ENCODE measurements at regions not wholly inside any gene's neighbourhood (a gene's known extent, or its start where the extent isn't known, plus 50 kb on each side); places are given as distances from the start of the nearest gene placed in this dataset.

DNA sequence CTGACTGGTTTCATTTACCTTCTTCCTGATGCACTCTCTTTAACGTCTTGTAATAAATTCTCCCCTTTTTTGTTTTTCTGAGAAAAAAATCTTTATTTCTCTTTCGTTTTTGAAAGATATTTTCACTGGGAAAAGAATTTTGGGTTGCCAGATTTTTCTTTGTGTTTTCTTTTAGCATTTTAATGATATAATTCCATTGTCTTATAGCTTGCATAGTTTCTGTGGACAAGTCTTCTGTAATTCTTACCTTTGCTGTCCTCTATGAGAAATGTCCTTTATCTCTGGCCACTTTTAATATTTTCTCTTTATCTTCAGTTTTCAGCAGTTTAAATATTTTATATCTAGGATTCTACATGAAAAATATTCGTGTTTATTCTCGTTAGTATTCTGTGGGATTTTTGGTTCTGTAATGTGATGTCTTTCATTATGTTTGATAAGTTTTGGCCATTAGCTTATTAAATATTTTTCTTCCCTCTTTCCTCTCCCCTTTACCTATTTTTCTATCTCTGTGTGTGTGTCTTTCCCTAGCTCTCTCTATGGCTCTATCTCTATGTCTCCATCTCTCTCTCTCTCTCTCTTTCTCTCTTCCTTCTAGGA is 236.5 kb downstream of the C16orf95 start:
- DNase-seq = no peak

DNA sequence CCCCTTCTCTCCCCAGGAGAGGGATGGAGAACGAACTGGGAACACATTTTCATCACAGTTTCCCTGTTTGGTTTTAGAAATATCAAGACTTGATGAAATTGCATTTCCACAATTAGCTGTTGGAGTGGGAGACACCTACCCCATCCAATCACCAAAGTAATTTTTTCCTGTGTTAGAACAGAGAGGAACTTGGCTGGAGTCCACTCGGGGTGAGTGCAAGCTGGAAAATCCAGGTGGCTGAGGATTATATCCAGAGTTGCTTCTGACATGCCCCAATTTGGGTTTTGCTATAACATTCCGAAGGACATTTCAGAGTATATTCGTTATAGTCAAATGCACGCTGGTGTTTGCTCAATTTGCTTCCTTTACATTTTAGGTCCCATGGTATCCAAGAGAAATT is 231.8 kb downstream of the C16orf95 start:
- no peak for DNase-seq

DNA sequence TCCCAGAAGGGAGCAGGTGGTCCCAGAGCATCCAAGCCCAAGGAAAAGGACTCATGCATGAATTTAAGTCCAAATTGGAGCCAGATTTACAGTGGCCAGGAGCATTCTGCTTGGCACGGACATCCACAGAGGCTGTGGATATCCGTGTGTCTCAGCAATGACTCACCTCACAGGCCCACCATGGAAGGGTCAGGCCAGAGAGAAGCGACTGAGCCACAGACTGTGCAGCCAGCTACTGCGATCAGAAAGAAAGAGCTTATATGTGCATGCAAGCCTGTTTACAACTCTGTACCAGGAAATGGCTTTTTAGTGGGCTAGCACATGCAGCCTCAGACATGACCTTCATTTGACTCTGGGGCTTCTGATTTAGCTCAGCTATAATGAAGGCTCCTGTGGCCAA is 231.0 kb downstream of the C16orf95 start:
- no peak for DNase-seq

DNA sequence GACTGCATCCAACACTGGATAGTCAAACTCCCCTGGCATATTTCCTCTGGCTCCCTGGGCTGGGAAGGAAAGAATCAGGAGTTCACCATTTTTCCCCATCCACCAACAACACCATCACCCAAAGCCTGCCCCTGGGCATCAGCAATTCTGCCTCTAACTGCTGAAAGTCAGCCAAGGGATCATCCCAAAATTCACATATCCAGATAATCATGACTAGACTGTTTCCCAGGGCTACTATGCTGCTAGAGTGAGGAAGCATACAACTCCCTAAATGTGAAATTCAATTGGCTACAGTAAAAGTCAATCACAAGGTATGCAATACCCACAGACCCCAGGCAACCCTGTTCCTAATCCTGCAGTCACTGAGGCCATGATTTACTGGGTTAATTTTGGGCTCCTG is 230.6 kb downstream of the C16orf95 start:
- DNase-seq = no peak

DNA sequence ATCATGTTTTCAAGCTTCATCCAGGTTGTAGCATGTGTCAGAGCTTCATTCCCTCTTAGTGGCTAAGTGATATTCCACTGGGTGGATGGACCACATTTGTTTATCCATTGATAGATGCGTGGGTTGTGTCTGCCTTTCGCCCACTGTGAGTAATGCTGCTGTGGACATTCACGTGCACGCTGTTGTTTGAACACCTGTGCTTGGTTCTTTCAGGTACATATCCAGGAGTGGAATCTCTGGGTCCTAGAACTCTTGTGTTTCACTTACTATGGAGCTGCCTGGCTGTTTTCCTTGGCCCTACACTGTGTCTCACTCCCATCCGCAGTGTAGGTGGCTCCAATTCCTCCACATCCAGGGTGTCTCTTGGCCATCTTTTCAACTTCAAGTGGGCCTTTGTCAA is 224.2 kb downstream of the C16orf95 start:
- DNase-seq = no peak

DNA sequence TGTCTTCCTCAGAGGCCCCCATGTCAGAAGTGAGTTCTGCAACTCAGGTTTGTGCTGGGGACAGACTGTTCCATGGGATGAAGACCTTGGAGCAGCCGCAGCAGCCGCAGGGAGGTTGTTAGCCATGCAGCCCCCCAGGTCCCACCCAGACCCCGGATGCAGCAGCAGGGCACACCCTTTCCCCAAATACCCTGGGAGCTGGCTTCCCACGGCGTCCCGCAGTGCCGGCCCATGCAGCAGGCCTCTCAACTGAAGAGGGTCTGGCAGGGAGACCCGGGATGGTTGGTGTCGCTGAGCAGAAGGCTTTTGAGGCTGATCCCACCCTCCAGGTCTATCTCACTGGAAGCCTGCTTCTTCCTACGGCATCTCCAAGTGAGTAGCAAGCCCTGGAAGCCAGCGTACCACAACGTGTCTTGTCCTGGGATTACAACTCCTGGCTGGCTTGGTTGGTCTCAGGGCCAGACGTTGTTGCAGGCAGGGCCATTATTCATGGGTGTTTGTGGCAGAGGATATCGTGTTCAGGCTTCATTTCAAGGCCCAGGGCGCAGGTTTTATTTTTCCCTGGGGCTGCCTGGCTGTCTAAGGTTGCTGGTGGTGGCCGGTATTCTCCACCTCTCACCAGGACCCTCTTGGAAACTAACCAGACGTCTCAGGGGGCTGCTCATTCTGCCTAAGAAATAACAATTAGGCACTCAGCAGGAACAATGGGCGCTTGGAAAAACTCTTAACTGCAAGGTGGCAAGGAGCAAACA is 223.2 kb downstream of the C16orf95 start:
- DNase-seq = no peak

DNA sequence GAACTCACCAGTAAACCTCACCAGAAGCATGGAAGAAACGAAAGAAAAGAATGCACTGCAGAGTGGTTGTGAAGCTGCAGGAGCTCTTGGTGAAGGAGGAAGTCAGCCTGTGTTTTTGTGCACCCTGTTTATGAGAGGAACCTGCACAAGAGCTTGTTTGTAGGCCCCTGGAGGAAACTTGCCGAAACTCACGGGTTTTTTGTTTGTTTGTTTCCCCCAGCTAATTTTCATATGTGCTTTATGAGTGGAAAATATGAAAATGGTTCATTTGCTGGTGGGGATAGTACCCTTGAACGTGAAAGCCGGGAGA is 222.7 kb downstream of the C16orf95 start:
- no peak for DNase-seq

DNA sequence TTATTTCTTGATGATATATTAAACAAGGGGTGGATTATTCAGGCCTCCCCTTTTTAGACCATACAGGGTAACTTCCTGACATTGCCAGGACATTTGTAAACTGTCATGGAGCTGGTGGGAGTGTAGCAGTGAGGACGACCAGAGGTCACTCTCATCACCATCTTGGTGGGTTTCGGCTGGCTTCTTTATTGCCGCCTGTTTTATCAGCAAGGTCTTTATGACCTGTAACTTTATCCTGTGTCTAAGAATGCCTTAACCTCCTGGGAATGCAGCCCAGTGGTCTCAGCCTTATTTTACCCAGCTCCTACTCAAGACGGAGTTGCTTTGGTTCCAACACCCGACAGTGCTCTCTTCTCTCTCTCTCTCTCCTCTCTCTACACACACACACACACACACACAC is 221.9 kb downstream of the C16orf95 start:
- DNase-seq = no peak

DNA sequence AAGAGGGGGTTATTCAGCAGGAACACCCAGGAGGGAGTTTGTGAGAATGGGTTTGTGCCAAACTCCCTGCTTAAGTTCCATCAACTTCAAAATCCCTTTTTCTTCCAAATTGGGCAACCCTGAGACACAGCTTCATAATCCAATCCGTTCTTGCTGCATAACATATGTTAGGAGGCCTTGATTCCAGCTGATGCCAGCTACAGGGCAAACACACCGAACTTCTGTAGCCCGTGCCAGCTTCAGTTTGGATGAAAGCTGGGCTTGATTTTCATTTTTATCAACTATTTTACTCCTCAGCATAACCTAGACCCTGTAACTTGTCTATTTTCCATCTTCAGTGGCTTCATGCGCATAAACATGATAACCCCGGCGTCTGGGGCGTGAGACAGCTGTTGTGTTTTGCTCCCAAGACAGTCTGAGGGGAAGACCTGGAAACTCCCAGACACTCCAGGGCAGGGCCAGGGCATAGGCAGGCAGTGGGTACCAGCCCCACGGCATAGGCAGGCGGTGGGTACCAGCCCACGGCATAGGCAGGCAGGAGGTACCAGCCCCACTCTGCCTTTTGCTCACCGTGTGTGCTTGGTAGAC is 220.4 kb downstream of the C16orf95 start:
- no peak for DNase-seq

DNA sequence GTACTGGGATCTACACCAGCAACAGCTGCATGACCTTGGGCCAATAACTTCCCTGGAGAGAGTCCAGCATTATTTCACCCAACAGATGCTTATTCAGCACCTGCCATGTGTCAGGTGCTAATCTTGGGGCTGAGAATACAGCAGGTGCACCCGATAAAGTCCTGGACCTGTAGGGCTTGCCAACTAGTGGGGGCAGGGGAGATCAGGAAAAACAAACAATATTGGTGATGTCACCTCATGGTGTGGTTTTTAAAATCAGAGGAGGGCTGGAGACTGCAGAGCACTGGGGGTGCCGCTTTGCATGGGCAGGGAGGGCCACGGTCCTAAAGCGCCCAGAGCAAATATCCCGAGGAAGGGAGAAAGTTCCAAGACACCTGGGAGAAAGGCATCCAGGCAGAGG is 218.8 kb downstream of the C16orf95 start:
- DNase-seq = no peak

DNA sequence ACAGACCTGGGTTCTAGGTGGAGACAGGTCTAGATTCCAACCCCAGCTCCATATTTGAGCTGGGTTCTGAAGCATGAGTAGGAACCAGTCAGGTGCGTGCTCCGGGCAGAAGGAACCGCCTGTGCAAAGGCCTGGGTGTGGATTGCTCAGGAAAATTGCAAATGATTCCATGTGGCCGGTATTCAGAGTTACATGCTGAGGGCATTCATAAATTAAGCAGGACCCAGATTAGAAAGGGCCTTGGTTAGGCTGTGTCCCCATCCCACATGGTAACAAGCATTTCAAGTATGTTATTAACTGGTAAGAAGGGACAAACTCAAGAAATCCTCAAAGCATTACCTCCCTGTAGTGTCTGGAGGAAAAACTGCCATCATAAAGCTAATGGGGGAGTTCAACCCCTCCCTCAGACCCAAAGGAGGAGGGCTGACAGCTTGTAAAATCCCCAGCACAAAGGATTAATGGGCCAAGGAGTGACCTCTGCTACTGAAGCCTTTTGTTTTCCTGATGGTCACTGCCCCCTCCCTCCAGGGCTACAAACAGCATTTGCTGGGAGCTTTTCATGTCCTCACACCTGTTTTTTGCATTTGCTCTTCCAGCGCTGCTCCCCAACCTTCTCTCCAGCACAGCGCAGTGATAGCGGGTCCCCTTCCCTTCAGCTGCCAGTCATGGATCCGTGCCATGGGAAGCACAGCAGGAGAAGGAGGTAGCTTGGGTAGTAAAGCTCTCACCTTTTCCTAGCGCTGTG is 218.0 kb downstream of the C16orf95 start:
- DNase-seq = no peak

DNA sequence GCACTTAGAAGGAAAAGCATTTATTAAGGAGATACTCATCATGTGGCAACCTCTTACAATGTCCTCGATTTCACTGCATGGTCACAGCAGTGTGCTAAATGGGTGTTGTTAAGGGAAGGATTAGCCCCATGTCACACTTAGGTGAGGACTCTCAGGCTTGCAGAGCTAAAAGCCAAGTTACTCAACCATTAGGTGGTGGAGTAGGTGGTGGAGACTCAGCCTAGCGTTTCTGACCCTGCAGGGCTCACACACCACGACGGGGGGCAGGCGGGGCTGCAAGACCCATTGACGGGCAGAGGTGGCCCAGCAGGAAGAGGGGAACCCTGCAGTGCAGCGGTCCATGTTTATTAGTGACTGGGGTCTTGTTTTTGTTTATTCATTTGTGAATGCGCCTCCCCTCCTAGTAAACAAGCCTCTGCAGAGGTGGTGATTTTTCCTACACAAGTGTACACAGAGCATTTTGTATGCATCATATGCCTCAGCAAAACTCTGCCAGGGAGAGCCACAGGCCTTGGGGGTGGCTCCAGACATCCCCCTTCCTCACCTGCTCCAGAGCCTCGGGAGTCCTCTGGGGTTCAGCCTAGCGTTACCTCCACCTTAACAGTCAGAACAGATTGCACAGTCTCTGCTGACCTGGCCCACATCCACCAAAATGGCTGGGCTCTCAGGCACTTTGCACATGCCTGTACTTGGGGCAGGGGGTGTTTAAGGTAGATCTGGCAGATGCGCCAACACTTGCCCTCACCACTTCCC is 216.7 kb downstream of the C16orf95 start:
- DNase-seq = no peak

DNA sequence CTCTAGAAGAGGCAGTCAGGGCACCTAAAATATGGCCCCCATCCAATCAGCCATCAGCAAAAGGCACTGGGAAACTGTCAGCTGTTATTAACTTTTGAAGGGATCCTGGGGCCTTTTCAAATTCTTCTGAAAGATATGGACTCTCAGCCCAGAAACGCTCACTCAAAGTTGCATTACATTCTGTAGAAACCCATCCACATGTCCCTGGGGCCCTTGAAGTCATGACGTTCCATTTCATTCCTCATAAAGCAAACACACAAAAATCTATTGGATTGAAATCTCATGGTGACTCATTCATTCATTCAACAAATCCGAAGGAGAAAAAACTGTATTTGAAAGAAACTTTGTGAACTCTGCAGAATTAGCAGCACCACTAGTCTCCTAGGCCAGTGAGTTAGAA is 215.3 kb downstream of the C16orf95 start:
- DNase-seq = no peak

DNA sequence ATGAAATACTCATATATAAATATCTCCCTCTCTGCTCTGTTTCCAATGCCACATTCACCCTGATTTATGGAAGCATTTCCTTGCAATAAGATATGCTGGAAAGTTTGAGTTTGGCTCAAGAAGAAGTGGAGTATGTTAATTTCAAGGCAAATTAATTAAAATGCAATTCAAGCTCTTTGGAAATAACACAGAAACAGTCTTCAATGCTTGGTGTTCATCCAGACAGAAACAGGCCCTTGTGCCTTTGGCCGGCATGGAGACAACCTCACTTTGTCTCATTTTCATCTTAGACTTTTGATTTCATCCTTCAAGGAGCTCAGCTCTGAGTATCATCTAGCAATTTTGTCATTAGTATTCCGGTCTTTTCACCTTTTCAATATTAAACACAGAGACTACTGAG is 210.0 kb downstream of the C16orf95 start:
- DNase-seq = no peak

DNA sequence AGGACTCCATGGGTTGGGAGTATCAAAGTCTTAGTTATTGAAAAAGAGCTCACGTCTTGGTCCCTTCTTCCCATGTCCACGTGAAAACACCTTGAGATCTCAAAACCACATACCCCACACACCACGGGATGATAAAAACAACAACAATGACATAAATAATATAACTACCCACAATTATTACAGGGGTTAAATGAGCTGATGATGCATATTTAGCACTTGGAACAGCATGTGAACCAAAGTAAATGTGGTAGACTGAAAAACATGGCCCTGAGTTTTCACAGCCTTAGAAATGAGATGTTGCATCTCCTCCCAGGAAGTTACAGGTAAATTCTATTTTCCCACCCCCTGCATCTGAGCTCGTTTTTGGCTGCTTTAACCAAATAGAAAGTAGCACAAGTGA is 208.9 kb downstream of the C16orf95 start:
- no peak for DNase-seq

DNA sequence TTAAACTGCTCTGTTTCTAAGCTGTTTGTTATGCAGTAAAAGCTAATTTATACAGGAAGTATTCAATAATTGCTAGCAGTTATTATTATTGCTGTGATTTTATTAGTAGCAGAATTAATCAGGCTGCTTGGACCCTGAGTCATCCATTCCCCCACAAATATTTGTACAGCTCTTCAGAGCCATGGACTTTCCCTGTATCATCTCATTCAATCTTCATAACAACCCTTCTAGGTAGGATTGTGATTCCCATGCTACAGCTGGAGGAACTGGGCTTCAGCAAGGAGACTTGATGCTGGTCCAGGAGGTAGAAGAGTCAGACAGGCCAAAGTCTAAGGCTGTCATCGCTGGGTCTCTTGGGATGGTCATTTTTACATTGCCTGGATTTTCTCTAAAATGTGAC is 208.3 kb downstream of the C16orf95 start:
- DNase-seq = no peak

DNA sequence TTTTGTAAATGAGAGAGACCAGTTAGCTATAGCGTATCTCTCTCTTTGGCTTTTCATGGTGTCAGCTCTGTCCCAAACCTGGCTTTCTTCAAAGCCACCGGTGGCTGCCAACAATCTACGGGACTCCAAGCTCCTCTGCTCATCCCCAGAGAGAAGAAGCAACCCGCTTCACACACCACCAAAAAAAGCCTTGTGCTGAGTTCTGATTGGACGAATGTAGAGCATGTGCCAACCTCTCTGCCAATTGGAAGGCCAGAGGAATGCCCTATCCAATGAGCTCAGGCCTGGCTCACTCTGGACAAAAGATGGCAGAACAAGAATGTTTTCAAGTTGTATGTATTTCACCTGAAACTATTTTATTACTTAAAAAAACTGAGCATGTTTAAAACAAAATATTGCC is 202.4 kb downstream of the C16orf95 start:
- no peak for DNase-seq

DNA sequence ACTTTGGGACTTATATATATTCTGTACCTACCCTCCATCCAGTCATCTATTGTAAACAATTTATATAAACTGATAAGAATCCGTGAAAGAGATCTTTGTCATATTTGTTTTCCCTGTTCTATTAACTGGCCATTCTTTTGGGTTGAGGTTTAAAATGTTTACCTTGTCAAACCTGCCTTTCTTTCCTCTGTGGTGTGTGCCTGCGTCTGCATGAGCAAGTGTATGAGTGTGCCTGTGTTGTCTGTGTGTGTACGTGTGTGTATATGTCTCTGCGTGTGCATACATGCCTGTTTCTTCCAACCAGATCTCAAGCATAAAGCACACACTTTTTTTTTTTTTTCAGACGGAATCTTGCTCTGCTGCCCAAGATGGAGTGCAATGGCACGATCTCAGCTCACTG is 201.5 kb downstream of the C16orf95 start:
- DNase-seq = no peak

DNA sequence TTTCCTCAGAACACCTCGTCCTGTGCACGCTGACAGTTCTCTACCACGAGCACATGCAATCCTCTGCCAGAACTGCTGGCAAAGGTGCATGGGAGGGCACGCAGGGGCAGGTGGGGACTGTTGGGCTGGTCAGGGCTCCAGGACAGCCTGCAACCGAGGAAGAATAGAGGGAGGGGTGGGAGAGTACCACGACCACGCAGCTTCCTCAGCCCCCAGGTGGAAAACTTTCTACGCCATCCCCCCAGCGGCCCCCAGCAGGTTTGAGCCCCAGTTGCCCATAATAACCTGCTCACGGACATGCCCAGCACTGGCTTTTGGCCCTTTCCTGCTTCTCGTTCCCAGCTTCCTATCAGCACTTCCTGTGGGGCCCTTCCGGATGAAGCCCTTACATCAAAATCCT is 199.3 kb downstream of the C16orf95 start:
- DNase-seq = no peak

DNA sequence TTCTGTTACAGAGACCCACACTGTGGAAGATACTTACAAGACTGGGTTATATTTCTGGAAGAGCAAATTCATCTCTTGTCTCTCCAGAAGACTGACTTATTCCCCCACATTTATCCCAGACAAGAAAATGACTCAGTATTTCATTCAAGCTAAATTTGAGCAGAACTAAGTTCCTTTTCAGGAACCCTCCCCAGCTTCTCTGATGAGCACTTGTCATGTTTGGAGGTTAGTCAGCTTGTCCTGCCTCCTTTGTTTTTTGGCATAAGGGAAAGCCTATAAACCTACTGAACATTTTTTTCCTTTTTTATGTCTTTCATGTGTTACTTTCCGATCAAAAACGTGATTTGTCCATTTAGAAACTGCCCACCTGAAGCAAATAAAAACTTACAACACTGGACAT is 198.0 kb downstream of the C16orf95 start:
- DNase-seq = no peak

DNA sequence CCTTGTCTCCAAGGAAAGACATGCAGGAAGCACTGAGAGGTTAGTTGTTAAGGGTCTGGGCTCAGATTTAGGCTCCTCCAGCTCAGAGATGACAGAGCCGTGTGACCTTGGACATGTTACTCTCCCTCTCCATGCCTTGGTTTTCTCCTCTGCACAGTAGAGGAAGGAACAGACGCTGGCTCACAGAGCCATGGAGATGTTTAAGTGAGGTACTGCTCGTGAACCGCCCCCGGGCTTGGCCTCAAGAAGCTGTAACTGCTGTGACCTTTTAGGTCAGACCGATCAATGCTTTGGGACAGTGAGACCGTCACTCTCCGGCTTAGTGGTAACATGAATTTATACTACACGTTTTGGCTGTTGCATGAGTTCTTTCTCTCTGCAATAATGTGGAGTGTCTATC is 197.4 kb downstream of the C16orf95 start:
- DNase-seq = no peak

DNA sequence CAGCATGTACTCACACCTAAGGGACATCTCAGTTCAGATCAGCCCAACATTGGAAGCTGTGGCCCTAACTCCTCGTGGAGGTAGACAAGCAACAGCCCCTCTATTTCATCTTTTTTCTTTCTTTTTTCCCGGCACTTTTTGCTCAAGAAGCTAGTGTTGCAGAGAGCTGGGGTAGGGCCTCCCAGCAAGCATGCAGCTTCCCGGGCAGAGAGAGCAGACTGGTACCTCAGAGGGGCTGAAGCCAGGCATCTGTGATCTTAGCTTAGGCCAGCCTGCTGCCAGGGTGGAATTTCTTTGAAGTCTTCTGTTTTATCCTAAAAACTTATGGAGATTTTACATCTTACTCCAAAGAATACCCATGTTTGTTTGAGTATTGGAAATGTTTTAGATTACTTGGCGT is 195.4 kb downstream of the C16orf95 start:
- DNase-seq = no peak

DNA sequence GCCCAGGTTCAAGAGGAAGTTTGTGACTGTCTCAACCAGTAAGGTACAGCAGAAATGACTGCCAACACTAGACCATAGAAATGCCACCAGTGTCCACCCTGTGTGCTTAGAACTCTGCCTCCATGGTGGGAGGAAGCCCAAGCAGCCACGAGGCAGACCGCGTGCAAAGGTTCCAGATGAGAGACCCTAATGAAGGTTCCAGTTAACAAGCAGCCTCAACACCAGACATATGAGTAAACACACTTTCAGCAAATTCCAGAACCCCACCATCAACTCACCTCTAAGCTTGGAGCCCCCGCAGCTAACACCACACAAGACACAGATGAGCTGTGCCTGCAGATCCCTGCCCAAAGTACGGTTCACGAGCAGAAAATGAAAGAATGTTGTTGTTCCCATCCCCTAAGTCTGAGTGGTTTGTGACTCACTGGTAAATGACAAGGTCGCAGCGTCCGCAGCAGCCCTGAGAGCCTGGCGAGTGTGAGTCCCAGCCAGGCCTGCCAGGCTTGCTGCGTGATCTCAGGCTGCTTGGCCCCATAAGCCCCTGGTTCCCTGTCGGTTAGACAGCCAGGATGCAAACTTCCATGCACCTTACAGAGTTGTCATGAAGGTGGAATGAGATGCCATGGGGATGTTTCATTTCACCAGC is 193.7 kb downstream of the C16orf95 start:
- DNase-seq = no peak

All from stimulated activated naive CD4-positive, alpha-beta T cell treated with Interleukin-2 at 50 U/mL for 16 hours (primary cell).